EL (cell line): ENCODE measurements at regions not wholly inside any gene's neighbourhood (a gene's known extent, or its start where the extent isn't known, plus 50 kb on each side); places are given as distances from the start of the nearest gene placed in this dataset.
"Not testable (repeated sequence)": the region's sequence is repeated elsewhere in the genome, so short reads cannot be mapped to it uniquely, and the experiment has no call there.

Experiments
- DNase-seq: peaks from one replicate; pipeline ENCODE4 v3.0.0-alpha.2; 2016

DNA sequence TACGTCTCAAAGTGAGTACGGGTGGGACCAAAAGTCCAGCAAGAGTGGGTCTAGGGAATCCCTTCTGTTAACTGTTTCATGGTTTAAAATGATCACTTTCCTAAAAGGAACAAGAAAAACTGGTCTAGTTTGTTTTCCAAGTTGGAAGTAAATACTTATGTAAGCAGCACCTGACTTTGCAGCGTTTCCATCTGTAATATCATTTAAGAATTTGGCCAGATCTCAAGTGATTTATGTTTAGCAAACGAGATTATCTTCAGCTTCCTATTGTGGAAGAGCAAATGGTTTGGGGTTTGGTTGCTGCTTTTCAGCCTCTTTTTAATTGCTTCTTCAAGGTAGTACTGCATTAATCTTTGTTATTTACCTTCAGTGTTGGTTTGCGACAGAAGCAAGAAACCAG, 50.4 kb downstream of the FHIP1A start:
- no peak for DNase-seq

DNA sequence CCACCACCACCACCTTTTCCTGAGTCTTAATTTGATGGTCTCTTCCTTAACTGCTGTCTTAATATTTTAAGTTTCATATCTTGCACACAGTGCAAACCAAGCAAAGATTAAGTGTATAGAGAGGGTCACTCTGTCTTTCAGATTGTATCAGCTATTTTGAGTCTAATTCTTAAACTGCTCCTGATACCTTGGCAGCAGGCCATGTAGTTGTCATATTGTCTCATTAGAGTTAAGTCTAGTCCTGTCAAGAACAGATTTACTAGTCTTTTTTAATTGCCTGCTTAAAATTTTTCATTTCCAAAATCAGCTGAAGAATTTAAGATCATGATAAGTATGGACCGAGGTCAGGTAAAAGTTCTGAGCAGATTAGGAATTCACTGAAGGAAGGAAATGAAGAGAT, 51.5 kb downstream of the FHIP1A start:
- DNase-seq, result no peak

DNA sequence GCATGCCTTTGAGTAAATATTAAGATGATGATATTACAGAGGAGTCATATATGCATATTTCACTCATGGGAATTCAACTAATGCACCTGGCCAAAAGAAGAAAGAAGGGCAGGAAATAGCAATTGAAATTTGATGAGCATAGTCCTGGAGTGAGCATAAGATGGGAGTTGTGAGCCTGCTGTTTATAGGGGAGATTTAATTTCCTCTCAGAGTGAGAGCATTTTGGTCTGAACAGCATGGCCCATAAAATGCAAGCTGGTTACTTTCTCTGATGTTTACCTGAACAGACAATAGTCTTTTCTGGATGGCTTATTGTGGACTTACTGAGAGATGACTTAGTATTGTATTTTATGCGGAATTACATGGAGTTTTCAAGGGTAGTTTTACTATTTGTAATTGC, 53.6 kb downstream of the FHIP1A start:
- no peak for DNase-seq

GRCh38 chr4:151468715-151469696, 60.0 kb downstream of the FHIP1A start:
- no peak for DNase-seq

DNA sequence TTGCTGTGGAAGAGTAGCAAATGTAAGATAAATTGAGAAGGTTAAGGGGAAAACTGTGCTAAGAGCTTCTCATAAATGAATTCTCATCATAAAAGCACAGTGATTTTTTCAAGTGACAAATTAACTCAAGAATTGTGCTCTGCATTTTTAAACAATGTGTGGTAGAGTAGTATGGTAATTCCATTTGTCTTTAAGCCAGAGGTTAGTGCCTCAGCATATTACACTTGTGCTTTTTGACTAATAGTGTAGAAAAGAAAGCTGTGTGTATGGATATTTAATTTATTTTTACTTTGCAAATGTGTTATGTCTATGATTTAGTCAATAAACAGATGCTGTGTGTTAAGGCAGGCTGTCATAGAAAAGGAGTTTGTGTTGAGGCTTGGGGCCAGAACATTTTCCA, 61.0 kb downstream of the FHIP1A start:
- no peak for DNase-seq

GRCh38 chr4:151471728-151472127, 62.8 kb downstream of the FHIP1A start:
- no peak for DNase-seq

- no peak for DNase-seq
Observed at GRCh38 chr4:151472297-151472696, 63.3 kb downstream of the FHIP1A start.

GRCh38 chr4:151472711-151473110, 63.7 kb downstream of the FHIP1A start:
- DNase-seq, result no peak

GRCh38 chr4:151473521-151474097, 64.6 kb downstream of the FHIP1A start:
- DNase-seq, result no peak

DNA sequence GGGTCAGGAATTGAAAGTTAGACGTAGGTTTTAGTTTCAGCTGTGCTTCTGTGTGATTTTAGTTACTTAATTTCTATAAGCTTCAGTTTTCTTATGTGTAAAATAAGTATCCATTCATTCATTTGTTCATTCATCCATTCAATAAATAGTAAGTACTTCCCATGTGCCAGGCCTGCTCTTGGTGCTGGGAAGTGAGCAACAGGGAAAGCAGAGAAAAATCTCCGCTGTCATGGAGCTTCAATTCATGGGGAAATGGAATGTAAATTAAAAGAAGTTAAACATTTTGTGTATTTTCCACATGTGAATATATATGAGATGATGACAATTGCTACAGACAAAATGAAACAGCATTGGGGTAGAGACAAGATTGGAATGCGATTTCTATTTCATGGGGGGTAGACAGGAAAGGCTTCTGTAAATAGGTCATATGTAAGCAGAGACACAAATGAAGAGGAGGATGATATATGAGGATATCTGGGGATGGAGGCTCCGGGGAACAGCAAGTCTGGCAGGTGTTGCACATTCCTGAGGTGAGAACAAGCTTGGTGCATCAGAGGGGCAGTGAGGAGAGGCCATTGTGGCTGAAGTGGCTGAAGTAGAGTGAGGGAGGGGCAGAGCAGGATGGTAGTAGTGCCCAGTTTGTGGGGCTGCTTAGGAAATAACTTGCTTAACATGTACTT, 66.2 kb downstream of the FHIP1A start:
- peak; percentile 12 for DNase-seq

DNA sequence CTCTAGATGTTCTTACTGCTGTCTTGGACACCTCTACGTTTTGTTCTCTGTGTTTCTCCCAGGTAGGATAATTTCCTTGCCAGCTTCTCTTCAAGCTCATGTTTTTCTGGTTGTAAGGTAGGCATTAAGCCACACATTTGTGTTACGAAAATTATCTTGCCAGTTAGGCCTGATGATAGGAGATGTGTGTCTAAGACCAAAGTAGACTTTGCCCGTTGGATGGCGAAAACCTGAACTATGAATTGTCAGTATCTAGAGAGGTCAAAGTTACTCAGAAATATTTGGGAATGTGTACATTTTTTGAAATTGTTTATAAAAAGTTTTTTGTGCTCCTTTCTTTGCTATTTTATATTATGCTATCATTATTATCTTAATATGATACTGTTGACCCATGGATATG, 72.8 kb downstream of the FHIP1A start:
- DNase-seq, result no peak

GRCh38 chr4:151484396-151485102, 75.6 kb downstream of the FHIP1A start:
- peak; percentile 92 for DNase-seq

DNA sequence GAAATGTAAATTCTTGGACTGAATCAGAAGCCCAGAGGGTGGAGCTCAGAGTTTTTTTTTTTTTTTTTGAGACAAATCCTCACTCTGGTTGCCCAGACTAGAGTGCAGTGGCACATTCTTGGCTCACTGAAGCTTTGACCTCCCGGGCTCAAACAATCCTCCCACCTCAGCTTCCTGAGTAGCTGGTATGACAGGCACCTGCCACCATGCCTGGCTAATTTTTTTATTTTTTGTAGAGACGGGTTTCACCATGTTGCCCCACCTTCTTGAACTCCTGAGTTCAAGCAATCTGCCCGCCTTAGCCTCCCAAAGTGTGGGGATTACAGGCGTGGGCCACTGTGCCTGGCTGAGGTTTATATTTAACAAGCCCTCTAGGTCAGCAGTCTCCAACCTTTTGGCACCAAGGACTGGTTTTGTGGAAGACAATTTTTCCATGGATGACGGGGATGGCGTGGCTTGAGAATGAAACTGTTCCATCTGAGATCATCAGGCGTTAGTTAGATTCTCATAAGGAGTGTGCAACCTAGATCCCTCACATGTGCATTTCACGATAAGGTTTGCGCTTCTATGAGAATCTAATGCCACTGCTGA, 76.7 kb downstream of the FHIP1A start:
- peak; percentile 28 for DNase-seq

DNA sequence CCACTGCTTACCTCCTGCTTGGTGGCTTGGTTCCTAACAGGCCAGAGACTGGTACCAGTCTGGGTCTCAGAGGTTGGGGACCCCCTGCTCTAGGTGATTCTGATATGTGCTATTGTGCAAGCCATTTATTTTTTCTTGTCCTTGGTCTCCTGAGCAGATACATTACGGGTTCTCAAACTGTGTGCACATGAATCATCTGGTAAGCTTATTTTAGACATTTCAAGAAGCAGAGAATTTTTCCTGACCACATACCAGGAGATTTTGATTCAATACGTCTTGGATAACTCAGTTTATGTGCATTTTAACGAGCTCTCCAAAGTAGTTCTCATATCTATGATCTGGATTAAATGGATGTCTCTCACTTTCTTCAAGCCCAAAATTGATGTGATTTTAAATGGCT, 77.2 kb downstream of the FHIP1A start:
- DNase-seq, result peak; percentile 70

- no peak for DNase-seq
Observed at GRCh38 chr4:151488968-151489367, 80.0 kb downstream of the FHIP1A start.

DNA sequence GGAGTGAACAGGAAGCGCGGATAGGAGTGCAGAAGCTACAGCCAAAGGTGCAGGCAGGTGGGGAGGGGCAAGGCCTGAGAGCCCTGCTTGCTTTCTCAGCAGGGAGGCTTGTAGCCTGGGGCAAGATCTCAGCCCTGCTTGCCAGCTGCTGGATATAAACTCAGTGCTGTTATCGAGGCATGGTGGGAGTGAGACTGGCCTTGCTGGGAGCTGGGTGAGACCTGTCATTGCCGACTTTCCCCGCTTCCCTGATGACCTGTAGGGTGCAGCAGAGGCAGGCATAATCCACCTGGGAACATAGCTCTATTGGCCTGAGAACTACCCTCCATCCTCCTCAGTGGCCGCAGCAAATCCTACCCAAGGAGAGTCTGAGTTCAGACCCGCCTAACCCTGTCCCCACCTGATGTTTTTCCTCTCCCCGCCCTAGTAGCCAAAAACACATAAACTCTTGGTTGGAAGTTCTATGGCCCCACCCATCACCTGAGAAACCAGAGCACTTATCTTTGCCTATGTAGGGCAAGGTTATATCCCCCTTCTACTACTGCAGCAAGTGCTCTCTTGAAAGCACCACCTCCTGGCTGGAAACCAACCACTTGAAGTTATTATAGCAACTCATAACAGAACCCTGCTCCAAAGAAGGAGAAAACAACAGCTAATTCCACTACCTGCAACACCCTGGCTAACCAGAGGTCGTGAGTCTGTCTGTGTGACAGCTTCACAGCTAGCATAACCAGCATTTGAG, 80.7 kb downstream of the FHIP1A start:
- no peak for DNase-seq

DNA sequence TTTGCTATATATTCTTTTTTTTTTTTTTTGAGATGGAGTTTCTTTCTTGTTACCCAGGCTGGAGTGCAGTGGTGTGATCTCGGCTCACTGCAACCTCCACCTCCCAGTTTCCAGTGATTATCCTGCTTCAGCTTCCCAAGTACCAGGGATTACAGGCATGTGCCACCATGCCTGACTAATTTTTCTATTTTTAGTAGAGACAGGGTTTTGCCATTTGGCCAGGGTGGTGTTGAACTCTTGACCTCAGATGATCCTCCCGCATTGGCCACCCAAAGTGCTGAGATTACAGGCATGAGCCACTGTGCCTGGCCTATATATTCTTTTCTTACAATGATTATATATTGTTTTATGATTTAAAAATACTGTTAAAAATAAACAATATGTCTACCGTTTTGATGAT, 86.6 kb downstream of the FHIP1A start:
- DNase-seq, result not testable (repeated sequence)

DNA sequence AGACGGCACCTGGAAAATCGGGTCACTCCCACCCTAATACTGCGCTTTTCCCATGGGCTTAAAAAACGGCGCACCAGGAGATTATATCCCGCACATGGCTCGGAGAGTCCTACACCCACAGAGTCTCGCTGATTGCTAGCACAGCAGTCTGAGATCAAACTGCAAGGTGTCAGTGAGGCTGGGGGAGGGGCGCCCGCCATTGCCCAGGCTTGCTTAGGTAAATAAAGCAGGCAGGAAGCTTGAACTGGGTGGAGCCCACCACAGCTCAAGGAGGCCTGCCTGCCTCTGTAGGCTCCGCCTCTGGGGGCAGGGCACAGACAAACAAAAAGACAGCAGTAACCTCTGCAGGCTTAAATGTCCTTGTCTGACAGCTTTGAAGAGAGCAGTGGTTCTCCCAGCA, 102.6 kb downstream of the FHIP1A start:
- DNase-seq, result not testable (repeated sequence)

DNA sequence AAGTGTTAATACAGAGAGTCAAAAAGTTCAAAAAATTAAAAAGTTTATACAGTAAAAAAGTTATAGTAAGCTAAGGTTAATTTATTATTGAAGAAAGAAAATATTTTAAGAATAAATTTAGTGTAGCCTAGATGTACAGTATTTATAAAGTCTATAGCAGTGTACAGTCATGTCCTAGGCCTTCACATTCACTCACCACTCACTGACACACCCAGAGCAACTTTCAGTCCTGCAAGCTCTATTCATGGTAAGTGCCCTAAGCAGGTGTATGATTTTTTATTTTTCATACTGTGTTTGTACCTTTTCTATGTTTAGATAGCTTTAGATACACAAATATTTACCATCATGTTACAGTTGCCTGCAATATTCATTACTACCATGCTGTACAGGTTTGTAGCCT, 108.9 kb downstream of the FHIP1A start:
- DNase-seq, result no peak

- no peak for DNase-seq
Observed at GRCh38 chr4:151518359-151518758, 109.4 kb downstream of the FHIP1A start.

DNA sequence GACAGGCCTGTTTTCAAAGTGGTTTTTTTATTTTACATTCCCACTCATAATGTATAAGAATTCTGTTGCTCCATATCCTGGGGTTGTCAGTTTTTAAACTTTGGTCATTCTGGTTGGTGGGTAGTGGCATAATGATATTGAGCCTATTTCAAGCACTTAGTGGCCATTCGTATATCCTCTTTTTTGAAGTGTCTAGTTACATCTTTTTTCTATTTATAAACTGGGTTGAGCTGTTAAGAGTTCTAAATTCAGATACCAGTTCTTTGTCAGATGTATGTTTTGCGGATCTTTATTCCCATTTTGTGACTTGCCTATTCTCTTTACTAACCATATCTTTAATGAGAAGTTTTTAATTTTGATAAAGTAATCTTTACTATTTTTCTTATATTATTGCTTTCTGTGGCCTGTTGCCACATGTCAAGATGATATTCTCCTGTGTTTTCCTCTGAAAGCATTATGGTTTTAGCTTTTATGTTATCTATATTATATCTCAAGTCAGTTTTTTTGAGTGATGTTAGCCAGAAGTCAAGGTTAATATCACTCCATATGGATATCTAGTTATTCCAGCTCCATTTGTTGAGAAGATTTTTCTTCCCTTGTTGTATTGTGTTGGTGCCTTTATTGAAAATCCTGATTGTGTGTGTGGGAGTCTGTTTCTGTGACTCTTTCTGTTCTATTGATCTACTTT, 110.9 kb downstream of the FHIP1A start:
- DNase-seq, result no peak
